Fibroblast of skin of right biceps (primary cell): ENCODE measurements at regions not wholly inside any gene's neighbourhood (a gene's known extent, or its start where the extent isn't known, plus 50 kb on each side); places are given as distances from the start of the nearest gene placed in this dataset.
"Not testable (repeated sequence)": the region's sequence is repeated elsewhere in the genome, so short reads cannot be mapped to it uniquely, and the experiment has no call there.

Experiments used
- DNase-seq: peaks from one replicate; pipeline ENCODE4 v3.0.0-alpha.2; 2013

- DNase-seq = peak; percentile 14
These were observed 54.0 kb upstream of the AKIRIN2 start for GRCh38 chr6:87755708-87756671.

GRCh38 chr6:87754828-87755227 is 52.8 kb upstream of the AKIRIN2 start:
- no peak for DNase-seq

- peak; percentile 14 for DNase-seq
These were observed 51.2 kb upstream of the AKIRIN2 start for GRCh38 chr6:87753131-87753685.

DNA sequence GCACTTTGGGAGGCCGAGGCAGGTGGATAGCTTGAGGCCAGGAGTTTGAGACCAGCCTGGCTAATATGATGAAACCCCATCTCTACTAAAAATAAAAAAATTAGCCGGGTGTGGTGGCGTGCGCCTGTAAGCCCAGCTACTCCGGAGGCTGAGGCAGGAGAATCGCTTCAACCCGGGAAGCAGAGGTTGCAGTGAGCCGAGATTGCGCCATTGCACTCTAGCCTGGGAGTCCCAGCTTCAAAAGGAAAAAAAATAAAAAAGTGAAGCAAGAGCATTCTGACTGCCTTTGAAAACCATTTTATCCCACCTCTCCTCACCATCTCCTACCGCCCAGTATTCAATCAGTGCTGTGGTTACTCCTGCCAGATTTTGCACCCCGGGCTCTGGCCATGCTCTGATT is 50.5 kb upstream of the AKIRIN2 start:
- DNase-seq = not testable (repeated sequence)
